HCT116 (cell line): ENCODE measurements at regions not wholly inside any gene's neighbourhood (a gene's known extent, or its start where the extent isn't known, plus 50 kb on each side); places are given as distances from the start of the nearest gene placed in this dataset.

Source experiments
- ATAC-seq: fragments of 200-7000 bp; cut with Tn5 transposase; 2 replicates; pipeline ENCODE4 v1.9.1; 2020; ENCODE audit warnings: mild to moderate bottlenecking, moderate library complexity
- BruUV-seq: library from RNA; stranded (reverse); fragments of 400-500 nt; replicated peaks from 2 replicates; lab custom pipeline; 2021; lab: Mats Ljungman, UMichigan
- CTCF ChIA-PET: fragments of 300-600 bp; sonication (Branson Sonifier 250); formaldehyde crosslinking; loops from one replicate; lab custom pipeline; 2021; ENCODE audit warnings: antibody characterized with exemption; lab: Charles Lee
- POLR2A ChIA-PET: fragments of 300-600, 350-600 bp; sonication (Branson Sonifier 250); formaldehyde crosslinking; loops from one replicate; lab custom pipeline; 2021; ENCODE audit warnings: antibody characterized with exemption; lab: Charles Lee
- RAD21 ChIA-PET, 2 experiments: fragments of 300-600 bp; sonication (Branson Sonifier 250); formaldehyde crosslinking; loops; one replicate each; lab custom pipeline; 2023; ENCODE audit warnings: low total read pairs in 2 of 2; ENCODE audit not compliant: uncharacterized antibody in 2 of 2, unreplicated experiment in 2 of 2, low non-redundant PET in 1 of 2; lab: Charles Lee
- DNase-seq: peaks from one replicate; pipeline ENCODE4 v3.0.0-alpha.2; 2010; ENCODE audit warnings: low read depth, low spot score
- H2AFZ ChIP-seq: fragments of 200-600 bp; shearing (Covaris generic), sonication (generic); 2 replicates; pipeline ENCODE4 v1.6.1; 2017; ENCODE audit warnings: low read depth, mixed run types, mixed read lengths, antibody characterized with exemption, low read length; ENCODE audit not compliant: poor library complexity, severe bottlenecking
- H3K27ac ChIP-seq: 2 replicates; pipeline ENCODE4 v1.5.1; 2012; ENCODE audit warnings: low read depth, low read length
- H3K27me3 ChIP-seq: fragments of 200-600 bp; sonication (generic); 2 replicates; pipeline ENCODE4 v1.6.1; 2016; ENCODE audit warnings: mixed run types, low read length, mixed read lengths; ENCODE audit not compliant: insufficient read depth
- H3K36me3 ChIP-seq, 2 experiments: fragments of 200-500 bp in 1 of 2; fragments of 200-600 bp in 1 of 2; sonication (Bioruptor generic) in 1 of 2; sonication (generic) in 1 of 2; 2 replicates each; pipeline versions ENCODE4 v1.5.1 to v1.6.1; 2014 to 2016; ENCODE audit warnings: low read length in 2 of 2, inconsistent platforms in 1 of 2, mixed read lengths in 1 of 2, mixed run types in 1 of 2; ENCODE audit not compliant: insufficient read depth in 2 of 2, control insufficient read depth in 1 of 2
- H3K4me1 ChIP-seq, 2 experiments: fragments of 200-600 bp in 1 of 2; sonication (generic) in 1 of 2; 2 replicates each; pipeline versions ENCODE4 v1.5.1 to v1.6.1; 2012 to 2017; ENCODE audit warnings: low read length in 2 of 2, inconsistent platforms in 1 of 2, mild to moderate bottlenecking in 1 of 2, mixed read lengths in 1 of 2, mixed run types in 1 of 2, moderate library complexity in 1 of 2; ENCODE audit not compliant: insufficient read depth in 2 of 2, control insufficient read depth in 1 of 2
- H3K4me2 ChIP-seq: fragments of 200-600 bp; sonication (generic); 2 replicates; pipeline ENCODE4 v1.6.1; 2017; ENCODE audit warnings: mixed run types, low read length, mixed read lengths
- H3K4me3 ChIP-seq, 2 experiments: fragments of 200-600 bp in 1 of 2; sonication (generic) in 1 of 2; replicated peaks in 1 of 2; 2 replicates each; pipeline ENCODE4 v1.5.1; 2011 to 2016; ENCODE audit warnings: low read length in 2 of 2, control low read depth in 1 of 2, low read depth in 1 of 2, mild to moderate bottlenecking in 1 of 2, mixed read lengths in 1 of 2, mixed run types in 1 of 2
- H3K79me2 ChIP-seq: fragments of 200-600 bp; sonication (generic); 2 replicates; pipeline ENCODE4 v1.6.1; 2017; ENCODE audit warnings: mild to moderate bottlenecking, mixed run types, low read length, moderate library complexity, mixed read lengths; ENCODE audit not compliant: insufficient read depth
- H3K9ac ChIP-seq: fragments of 200-600 bp; sonication (generic); 2 replicates; pipeline ENCODE4 v1.6.1; 2016; ENCODE audit warnings: low read length, mixed read lengths
- H3K9me2 ChIP-seq: fragments of 200-600 bp; sonication (generic), shearing (Covaris generic); 2 replicates; pipeline ENCODE4 v1.6.1; 2017; ENCODE audit warnings: mixed run types, mild to moderate bottlenecking, moderate library complexity; ENCODE audit not compliant: insufficient read depth
- H3K9me3 ChIP-seq, 2 experiments: fragments of 200-500 bp in 1 of 2; fragments of 200-600 bp in 1 of 2; sonication (Bioruptor generic) in 1 of 2; sonication (generic) in 1 of 2; 2 replicates each; pipeline ENCODE4 v1.6.1; 2014 to 2017; ENCODE audit warnings: low read length in 2 of 2, mixed read lengths in 2 of 2, inconsistent platforms in 1 of 2, low read depth in 1 of 2, mild to moderate bottlenecking in 1 of 2, mixed run types in 1 of 2, moderate library complexity in 1 of 2; ENCODE audit not compliant: control insufficient read depth in 1 of 2, insufficient read depth in 1 of 2
- H4K20me1 ChIP-seq: fragments of 200-600 bp; sonication (generic), shearing (Covaris generic); 2 replicates; pipeline ENCODE4 v1.6.1; 2017; ENCODE audit warnings: mixed run types, mild to moderate bottlenecking, moderate library complexity; ENCODE audit not compliant: insufficient read depth
- CBX3 ChIP-seq: IDR thresholded peaks from 2 replicates; pipeline ENCODE4 v1.6.1; 2012; ENCODE audit warnings: low read depth
- CTCF ChIP-seq, 3 experiments: fragments of 200-600 bp in 1 of 3; sonication (generic) in 1 of 3; IDR thresholded peaks in 2 of 3; conservative IDR thresholded peaks in 1 of 3; 2 replicates each; pipeline ENCODE4 v1.5.1; 2012 to 2017; ENCODE audit warnings: low read depth in 2 of 3, low read length in 2 of 3, antibody characterized with exemption in 1 of 3, borderline replicate concordance in 1 of 3, control low read depth in 1 of 3, mild to moderate bottlenecking in 1 of 3, mixed read lengths in 1 of 3, mixed run types in 1 of 3, moderate library complexity in 1 of 3; ENCODE audit not compliant: insufficient read depth in 1 of 3
- EGR1 ChIP-seq: IDR thresholded peaks from 2 replicates; pipeline ENCODE4 v1.6.1; 2012; ENCODE audit warnings: low read depth
- ELF1 ChIP-seq: IDR thresholded peaks from 2 replicates; pipeline ENCODE4 v1.6.1; 2012; ENCODE audit warnings: low read depth, borderline replicate concordance
- EZH2 ChIP-seq: fragments of 200-600 bp; sonication (generic); IDR thresholded peaks from 2 replicates; pipeline ENCODE4 v1.6.1; 2017; ENCODE audit warnings: antibody characterized with exemption, mixed run types
- EZH2phosphoT487 ChIP-seq: fragments of 200-600 bp; IDR thresholded peaks from 2 replicates; pipeline ENCODE4 v1.6.1; 2018; ENCODE audit warnings: antibody characterized with exemption, borderline replicate concordance
- JUND ChIP-seq: IDR thresholded peaks from 2 replicates; pipeline ENCODE4 v1.6.1; 2012
- MAX ChIP-seq: IDR thresholded peaks from 2 replicates; pipeline ENCODE4 v1.6.1; 2012
- POLR2A ChIP-seq: IDR thresholded peaks from 2 replicates; pipeline ENCODE4 v1.7.0; 2011; ENCODE audit warnings: borderline replicate concordance; ENCODE audit not compliant: insufficient read depth, insufficient read length; ENCODE audit errors: extremely low read depth
- RAD21 ChIP-seq: IDR thresholded peaks from 2 replicates; pipeline ENCODE4 v1.6.1; 2012; ENCODE audit warnings: low read depth, mild to moderate bottlenecking
- REST ChIP-seq: IDR thresholded peaks from 2 replicates; pipeline ENCODE4 v1.6.1; 2012; ENCODE audit warnings: low read depth
- SIN3A ChIP-seq: IDR thresholded peaks from 2 replicates; pipeline ENCODE4 v1.6.1; 2012; ENCODE audit warnings: low read depth
- YY1 ChIP-seq: IDR thresholded peaks from 2 replicates; pipeline ENCODE4 v1.6.1; 2011; ENCODE audit warnings: low read length, low read depth, moderate library complexity, mild to moderate bottlenecking; ENCODE audit not compliant: insufficient replicate concordance; ENCODE audit errors: extremely low read depth
- ZBTB33 ChIP-seq: IDR thresholded peaks from 2 replicates; pipeline ENCODE4 v1.6.1; 2011; ENCODE audit warnings: mild to moderate bottlenecking, low read length, moderate library complexity; ENCODE audit not compliant: insufficient replicate concordance; ENCODE audit errors: extremely low read depth
- intact Hi-C: fragments of 100-400 bp; cut with micrococcal nuclease; formaldehyde crosslinking; loops from 2 replicates; pipeline ENCODE4 v1.10.0; 2022

- Histone ChIP-seq H3K4me3 (no peak overlapping the region), H3K27me3 (no peaks in the 10 kb centered on the region), H3K36me3 (no peaks in the 10 kb centered on the region), H4K20me1 (no peaks in the 10 kb centered on the region), H3K9me3 (no peaks in the 10 kb centered on the region; a peak in 1 of 4 replicates), H3K4me1 (no peaks in the 10 kb centered on the region), H3K27ac (no peak overlapping the region), H3K9me2 (no peaks in the 10 kb centered on the region), H3K79me2 (no peaks in the 10 kb centered on the region), H3K9ac (no peak overlapping the region), H3K4me2 (no peak overlapping the region), H2AFZ (no peak overlapping the region)
- DNase-seq: no peak
- no TSS peak for BruUV-seq
- intact Hi-C loops: no loop called here
- CTCF ChIA-PET: interaction anchor here (1.2 kb wide), 1 partner anchor 19 kb away, joined by 4 read pairs; no protein-coding TSS in a partner anchor
- no peak for ATAC-seq
- RAD21 ChIA-PET: no interaction called here
- POLR2A ChIA-PET: no interaction called here
- TF ChIP-seq ZBTB33 (no peak), MAX (no peak), ELF1 (no peak), EGR1 (no peak), YY1 (no peak), RAD21 (no peak), REST (no peak), EZH2 (no peak), SIN3A (no peak), CTCF (IDR thresholded peaks at IDR 0.05 in 2 of 3, conservative IDR thresholded peaks at IDR 0.05 in 1 of 3; ENCODE audit: borderline replicate concordance in 1 of 3, insufficient read depth in 1 of 3, low read depth in 2 of 3, low read length in 2 of 3) (no peak), POLR2A (no peak), CBX3 (no peak), JUND (no peak), EZH2phosphoT487 (no peak)
Measured at GRCh38 chr5:63125392-63125791, 546.8 kb downstream of the LRRC70 start.
